ENCODE measurements at regions not wholly inside any gene's neighbourhood (a gene's known extent, or its start where the extent isn't known, plus 50 kb on each side); places are given as distances from the start of the nearest gene placed in this dataset.

GRCh38 chr4:130449741-130450140 lies 1353.8 kb downstream of the C4orf33 start:
- intact Hi-C loops (cut with micrococcal nuclease; ENCODE audit: unreplicated experiment) = no loop called here
- no peaks in the 10 kb centered on the region for H3K36me3 ChIP-seq (ENCODE audit: insufficient read depth, low read length, poor library complexity, severe bottlenecking)
- H3K4me3 ChIP-seq (ENCODE audit: low read depth, low read length, poor library complexity, severe bottlenecking) = no peak overlapping the region
- H3K4me1 ChIP-seq (ENCODE audit: insufficient read depth, low read length, poor library complexity, severe bottlenecking) = no peaks in the 10 kb centered on the region
- CTCF ChIA-PET = no interaction called here
- no TSS peak for BruUV-seq (replicated peaks)
- no peaks in the 10 kb centered on the region for H3K27me3 ChIP-seq (replicated peaks; ENCODE audit: insufficient read depth, low read depth, low read length, poor library complexity)
- TF ChIP-seq EZH2 (IDR thresholded peaks at IDR 0.05; ENCODE audit: borderline replicate concordance, low read depth, low read length, poor library complexity, severe bottlenecking) (no peak), CTCF (conservative IDR thresholded peaks at IDR 0.05; ENCODE audit: low read depth, low read length) (no peak)
- no peak overlapping the region for H3K27ac ChIP-seq (ENCODE audit: low read depth, low read length, poor library complexity, severe bottlenecking)
- POLR2A ChIA-PET (ENCODE audit: low non-redundant PET) = no interaction called here
- H3K9me3 ChIP-seq (ENCODE audit: low read depth, low read length, poor library complexity, severe bottlenecking) = peaks cover 3% of the 10 kb centered on the region
- no peak for DNase-seq (ENCODE audit: low spot score)

- H3K4me3 ChIP-seq (ENCODE audit: low read depth, low read length, poor library complexity, severe bottlenecking) = no peak overlapping the region
- no peaks in the 10 kb centered on the region for H3K27me3 ChIP-seq (replicated peaks; ENCODE audit: insufficient read depth, low read depth, low read length, poor library complexity)
- H3K36me3 ChIP-seq (ENCODE audit: insufficient read depth, low read length, poor library complexity, severe bottlenecking) = no peaks in the 10 kb centered on the region
- H3K9me3 ChIP-seq (ENCODE audit: low read depth, low read length, poor library complexity, severe bottlenecking) = no peaks in the 10 kb centered on the region
- intact Hi-C loops (cut with micrococcal nuclease; ENCODE audit: unreplicated experiment) = no loop called here
- TF ChIP-seq CTCF (conservative IDR thresholded peaks at IDR 0.05; ENCODE audit: low read depth, low read length) = no peak
- CTCF ChIA-PET = no interaction called here
- H3K4me1 ChIP-seq (ENCODE audit: insufficient read depth, low read length, poor library complexity, severe bottlenecking) = no peaks in the 10 kb centered on the region
- peak; percentile 9 for DNase-seq (ENCODE audit: low spot score)
- no peak overlapping the region for H3K27ac ChIP-seq (ENCODE audit: low read depth, low read length, poor library complexity, severe bottlenecking)
- POLR2A ChIA-PET (ENCODE audit: low non-redundant PET) = no interaction called here
- no TSS peak for BruUV-seq (replicated peaks)
Measured at GRCh38 chr4:130468340-130468739, 1372.4 kb downstream of the C4orf33 start.

- no peaks in the 10 kb centered on the region for H3K36me3 ChIP-seq (ENCODE audit: insufficient read depth, low read length, poor library complexity, severe bottlenecking)
- no peaks in the 10 kb centered on the region for H3K9me3 ChIP-seq (ENCODE audit: low read depth, low read length, poor library complexity, severe bottlenecking)
- TF ChIP-seq EZH2 (IDR thresholded peaks at IDR 0.05; ENCODE audit: borderline replicate concordance, low read depth, low read length, poor library complexity, severe bottlenecking) = no peak
- no peak for TF ChIP-seq CTCF (conservative IDR thresholded peaks at IDR 0.05; ENCODE audit: low read depth, low read length)
- intact Hi-C loops (cut with micrococcal nuclease; ENCODE audit: unreplicated experiment) = no loop called here
- no peak for DNase-seq (ENCODE audit: low spot score)
- no peaks in the 10 kb centered on the region for H3K4me1 ChIP-seq (ENCODE audit: insufficient read depth, low read length, poor library complexity, severe bottlenecking)
- POLR2A ChIA-PET (ENCODE audit: low non-redundant PET) = no interaction called here
- no peak overlapping the region for H3K4me3 ChIP-seq (ENCODE audit: low read depth, low read length, poor library complexity, severe bottlenecking)
- no peaks in the 10 kb centered on the region for H3K27me3 ChIP-seq (replicated peaks; ENCODE audit: insufficient read depth, low read depth, low read length, poor library complexity)
- no TSS peak for BruUV-seq (replicated peaks)
- CTCF ChIA-PET = no interaction called here
- H3K27ac ChIP-seq (ENCODE audit: low read depth, low read length, poor library complexity, severe bottlenecking) = no peak overlapping the region
Measured at GRCh38 chr4:130478406-130478805, 1382.5 kb downstream of the C4orf33 start.

Data from A673 (cell line).